OCI-LY3 (cell line): ENCODE measurements at regions not wholly inside any gene's neighbourhood (a gene's known extent, or its start where the extent isn't known, plus 50 kb on each side); places are given as distances from the start of the nearest gene placed in this dataset.

ENCODE experiments used
- EZH2phosphoT487 ChIP-seq: fragments of 200-600 bp; shearing (Covaris generic); IDR thresholded peaks from 2 replicates; pipeline ENCODE4 v1.6.1; 2018; ENCODE audit warnings: antibody characterized with exemption, mixed run types, low read depth
- TF ChIP-seq, protein P1 (sequence below): fragments of 200-600, 300-600 bp; sonication (generic); IDR thresholded peaks from 2 replicates; pipeline ENCODE4 v1.5.1; 2014; ENCODE audit warnings: antibody characterized with exemption, low read length, low read depth

DNA sequence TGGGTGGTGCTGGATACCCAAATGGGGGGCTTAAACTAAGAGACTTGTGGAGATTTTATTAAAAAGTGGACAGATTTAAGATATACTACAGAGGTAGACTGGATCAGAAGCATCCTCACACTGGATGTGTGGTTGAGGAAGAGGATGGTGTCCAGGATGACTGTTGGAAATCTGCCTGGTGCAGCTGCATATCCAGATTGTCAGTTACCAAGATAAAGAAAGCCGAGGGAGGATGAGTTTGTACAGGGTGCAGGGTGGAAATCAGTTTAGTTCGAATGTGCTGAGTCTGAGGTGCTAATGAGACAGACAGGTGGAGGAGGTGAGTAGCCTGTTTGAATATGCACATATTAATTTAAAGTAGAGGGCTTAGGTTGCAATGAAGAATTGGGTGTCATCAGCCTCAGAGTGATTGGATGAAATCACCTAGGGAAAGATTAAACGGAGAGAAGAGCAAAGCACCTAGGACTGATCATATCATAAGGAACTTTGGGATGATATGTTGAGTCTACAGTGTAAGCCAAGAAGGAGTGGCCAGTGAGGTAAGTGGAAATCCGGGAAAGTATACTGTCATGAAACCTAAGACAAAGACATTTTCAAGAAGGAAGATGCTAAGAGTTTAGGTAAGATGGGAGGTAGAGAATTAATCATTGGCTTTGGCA lies 74.1 kb upstream of the GOLGA8B start:
- TF ChIP-seq, protein P1, sequence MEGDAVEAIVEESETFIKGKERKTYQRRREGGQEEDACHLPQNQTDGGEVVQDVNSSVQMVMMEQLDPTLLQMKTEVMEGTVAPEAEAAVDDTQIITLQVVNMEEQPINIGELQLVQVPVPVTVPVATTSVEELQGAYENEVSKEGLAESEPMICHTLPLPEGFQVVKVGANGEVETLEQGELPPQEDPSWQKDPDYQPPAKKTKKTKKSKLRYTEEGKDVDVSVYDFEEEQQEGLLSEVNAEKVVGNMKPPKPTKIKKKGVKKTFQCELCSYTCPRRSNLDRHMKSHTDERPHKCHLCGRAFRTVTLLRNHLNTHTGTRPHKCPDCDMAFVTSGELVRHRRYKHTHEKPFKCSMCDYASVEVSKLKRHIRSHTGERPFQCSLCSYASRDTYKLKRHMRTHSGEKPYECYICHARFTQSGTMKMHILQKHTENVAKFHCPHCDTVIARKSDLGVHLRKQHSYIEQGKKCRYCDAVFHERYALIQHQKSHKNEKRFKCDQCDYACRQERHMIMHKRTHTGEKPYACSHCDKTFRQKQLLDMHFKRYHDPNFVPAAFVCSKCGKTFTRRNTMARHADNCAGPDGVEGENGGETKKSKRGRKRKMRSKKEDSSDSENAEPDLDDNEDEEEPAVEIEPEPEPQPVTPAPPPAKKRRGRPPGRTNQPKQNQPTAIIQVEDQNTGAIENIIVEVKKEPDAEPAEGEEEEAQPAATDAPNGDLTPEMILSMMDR: no peak
- no peak for TF ChIP-seq EZH2phosphoT487
